ENCODE measurements at regions not wholly inside any gene's neighbourhood (a gene's known extent, or its start where the extent isn't known, plus 50 kb on each side); places are given as distances from the start of the nearest gene placed in this dataset.

DNA sequence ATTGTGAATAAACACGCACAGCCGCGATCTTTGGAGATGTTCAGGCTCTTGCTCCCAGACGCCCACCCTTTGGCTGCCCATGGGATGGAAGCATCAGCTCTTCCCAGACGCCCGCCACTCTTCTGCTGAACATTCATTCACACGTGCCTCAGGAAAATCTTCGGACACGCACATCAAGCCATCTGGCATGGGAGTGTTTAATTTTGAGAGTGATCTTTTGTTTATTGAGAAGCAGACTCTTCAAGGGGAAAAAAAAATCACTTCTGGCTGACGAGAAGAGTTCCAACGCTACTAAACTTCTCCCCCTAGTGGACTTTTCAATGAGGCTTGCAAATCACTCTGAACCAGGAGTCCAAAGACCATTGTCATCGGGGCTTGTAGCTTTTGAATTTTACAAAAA is 62.0 kb upstream of the NUDT7 start:
- Histone ChIP-seq H3K36me3 (no peaks in the 10 kb centered on the region), H3K4me1 (no peaks in the 10 kb centered on the region), H3K9me3 (no peaks in the 10 kb centered on the region), H3K4me3 (ENCODE audit: low read depth, low read length) (peak overlapping the region; percentile 43), H3K27me3 (no peaks in the 10 kb centered on the region)
- DNase-seq = no peak
- TF ChIP-seq CTCF (IDR thresholded peaks at IDR 0.05; ENCODE audit: low read depth, low read length) = peak; percentile 76

GRCh38 chr16:77662246-77662645 is 60.1 kb upstream of the NUDT7 start:
- no peak for DNase-seq

GRCh38 chr16:77663711-77664110 is 58.6 kb upstream of the NUDT7 start:
- Histone ChIP-seq H3K4me3 (ENCODE audit: low read depth, low read length) (no peak overlapping the region), H3K9me3 (no peaks in the 10 kb centered on the region), H3K27me3 (no peaks in the 10 kb centered on the region), H3K4me1 (no peaks in the 10 kb centered on the region), H3K36me3 (no peaks in the 10 kb centered on the region)
- no peak for TF ChIP-seq CTCF (IDR thresholded peaks at IDR 0.05; ENCODE audit: low read depth, low read length)
- no peak for DNase-seq

More at GRCh38 chr16:77662246-77662645, 60.1 kb upstream of the NUDT7 start:
- Histone ChIP-seq H3K9me3 (no peaks in the 10 kb centered on the region), H3K4me3 (ENCODE audit: low read depth, low read length) (no peak overlapping the region), H3K27me3 (no peaks in the 10 kb centered on the region), H3K36me3 (no peaks in the 10 kb centered on the region), H3K4me1 (no peaks in the 10 kb centered on the region)
- TF ChIP-seq CTCF (IDR thresholded peaks at IDR 0.05; ENCODE audit: low read depth, low read length) = no peak

DNA sequence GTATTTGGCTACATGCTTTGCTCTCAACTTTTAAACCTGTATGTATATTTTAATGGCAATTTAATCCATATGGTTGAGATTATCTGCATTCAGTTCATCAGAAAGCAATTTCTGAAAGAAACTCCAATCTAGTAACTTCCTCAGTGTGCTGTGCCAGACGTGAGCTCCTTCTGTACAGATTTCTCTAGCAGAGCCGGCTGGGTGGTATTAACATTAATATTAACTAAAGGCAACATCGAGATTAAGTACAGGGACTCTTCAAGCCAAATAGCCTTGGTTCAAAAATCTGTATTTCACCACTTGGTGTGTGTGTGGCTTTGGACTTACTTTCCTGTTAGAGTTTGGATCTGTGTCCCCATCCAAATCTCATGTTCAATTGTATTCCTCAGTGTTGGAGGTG is 55.5 kb upstream of the NUDT7 start:
- Histone ChIP-seq H3K36me3 (no peaks in the 10 kb centered on the region), H3K27me3 (no peaks in the 10 kb centered on the region), H3K4me3 (ENCODE audit: low read depth, low read length) (no peak overlapping the region), H3K4me1 (no peaks in the 10 kb centered on the region), H3K9me3 (no peaks in the 10 kb centered on the region)
- no peak for DNase-seq
- TF ChIP-seq CTCF (IDR thresholded peaks at IDR 0.05; ENCODE audit: low read depth, low read length) = no peak

GRCh38 chr16:77668201-77668600 is 54.1 kb upstream of the NUDT7 start:
- TF ChIP-seq CTCF (IDR thresholded peaks at IDR 0.05; ENCODE audit: low read depth, low read length) = no peak
- H3K4me3 ChIP-seq (ENCODE audit: low read depth, low read length) = no peak overlapping the region
- no peaks in the 10 kb centered on the region for H3K27me3 ChIP-seq
- H3K9me3 ChIP-seq = no peaks in the 10 kb centered on the region
- DNase-seq = no peak
- no peaks in the 10 kb centered on the region for H3K4me1 ChIP-seq
- no peaks in the 10 kb centered on the region for H3K36me3 ChIP-seq

GRCh38 chr16:77669057-77669456 is 53.3 kb upstream of the NUDT7 start:
- TF ChIP-seq CTCF (IDR thresholded peaks at IDR 0.05; ENCODE audit: low read depth, low read length) = no peak

More at GRCh38 chr16:77669057-77669456, 53.3 kb upstream of the NUDT7 start:
- Histone ChIP-seq H3K4me3 (ENCODE audit: low read depth, low read length) (no peak overlapping the region), H3K9me3 (no peaks in the 10 kb centered on the region), H3K36me3 (no peaks in the 10 kb centered on the region), H3K4me1 (no peaks in the 10 kb centered on the region), H3K27me3 (no peaks in the 10 kb centered on the region)
- DNase-seq = no peak
